ENCODE measurements at regions not wholly inside any gene's neighbourhood (a gene's known extent, or its start where the extent isn't known, plus 50 kb on each side); places are given as distances from the start of the nearest gene placed in this dataset.
"Not testable (repeated sequence)": the region's sequence is repeated elsewhere in the genome, so short reads cannot be mapped to it uniquely, and the experiment has no call there.

DNA sequence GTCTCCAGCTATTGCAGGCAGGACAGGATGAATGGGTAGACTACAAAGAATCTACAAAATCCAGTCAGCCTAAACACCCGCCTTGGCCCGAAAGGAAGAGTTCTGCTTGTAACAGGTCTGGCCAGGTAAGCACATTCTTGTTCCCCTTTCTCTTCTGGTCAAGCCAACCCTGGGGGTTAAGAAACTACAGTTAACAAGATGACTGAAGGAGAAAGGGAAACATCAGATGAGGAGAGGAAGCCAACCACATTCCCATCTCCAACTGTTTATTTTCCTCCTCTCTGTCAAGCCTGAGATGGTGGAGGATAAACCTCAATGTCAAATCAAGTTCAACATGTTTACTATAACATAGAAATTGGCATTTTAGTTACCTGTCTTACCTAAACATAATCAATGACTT is 198.9 kb downstream of the IPMK start:
- no peak for DNase-seq (ENCODE audit: low spot score)

GRCh38 chr10:58066979-58067378 is 200.7 kb downstream of the IPMK start:
- FAIRE-seq (no peak), DNase-seq (ENCODE audit: low spot score) (no peak)

More for the DNA sequence above, 198.9 kb downstream of the IPMK start:
- FAIRE-seq = no peak

GRCh38 chr10:58066126-58066525 is 201.6 kb downstream of the IPMK start:
- FAIRE-seq (no peak), DNase-seq (ENCODE audit: low spot score) (no peak)

- FAIRE-seq (no peak), DNase-seq (ENCODE audit: low spot score) (no peak)
Measured at GRCh38 chr10:58065529-58065815, 202.2 kb downstream of the IPMK start.

GRCh38 chr10:58064714-58065528 is 202.8 kb downstream of the IPMK start:
- peak; percentile 75 for FAIRE-seq
- DNase-seq (ENCODE audit: low spot score) = peak; percentile 40

DNA sequence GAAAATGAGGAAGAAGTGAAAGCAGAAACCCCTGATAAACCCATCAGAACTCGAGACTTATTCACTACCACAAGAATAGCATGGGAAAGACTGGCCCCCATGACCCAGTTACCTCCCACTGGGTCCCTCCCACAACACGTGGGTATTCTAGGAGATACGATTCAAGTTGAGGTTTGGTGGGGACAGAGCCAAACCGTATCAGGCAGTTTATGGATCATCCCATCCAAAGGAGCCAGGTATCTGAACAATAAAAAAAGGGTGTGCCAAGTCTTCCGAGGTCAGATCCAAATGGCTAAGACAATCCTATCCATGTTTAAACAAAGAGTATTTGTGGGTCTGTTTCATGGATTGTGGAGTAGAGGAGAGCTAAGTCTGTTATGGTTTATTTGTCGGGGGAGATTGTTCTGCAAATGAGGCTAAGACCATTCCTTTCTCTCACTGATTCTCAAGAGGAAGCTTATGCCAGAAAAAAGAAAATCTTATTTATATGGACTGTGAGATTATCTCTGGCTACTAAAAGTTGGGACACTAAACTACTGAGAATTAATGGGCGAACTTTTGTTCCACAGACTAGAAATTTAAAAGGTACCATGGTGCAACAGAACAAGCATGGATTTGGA is 203.7 kb downstream of the IPMK start:
- no peak for FAIRE-seq
- DNase-seq (ENCODE audit: low spot score) = no peak

DNA sequence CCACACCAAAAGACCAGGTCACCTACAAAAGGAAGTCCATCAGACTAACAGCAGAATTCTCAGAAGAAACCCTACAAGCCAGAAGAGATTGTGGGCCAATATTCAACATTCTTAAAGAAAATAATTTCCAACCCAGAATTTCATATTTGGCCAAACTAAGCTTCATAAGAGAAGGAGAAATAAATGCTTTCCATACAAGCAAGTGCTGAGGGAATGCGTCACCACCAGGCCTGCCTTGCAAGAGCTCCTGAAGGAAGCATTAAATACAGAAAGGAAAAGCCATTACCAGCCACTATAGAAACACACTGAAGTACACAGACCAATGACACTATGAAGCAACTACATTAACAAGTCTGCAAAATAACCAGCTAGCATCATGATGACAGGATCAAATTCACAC is 209.0 kb downstream of the IPMK start:
- not testable (repeated sequence) for DNase-seq (ENCODE audit: low spot score); FAIRE-seq

DNA sequence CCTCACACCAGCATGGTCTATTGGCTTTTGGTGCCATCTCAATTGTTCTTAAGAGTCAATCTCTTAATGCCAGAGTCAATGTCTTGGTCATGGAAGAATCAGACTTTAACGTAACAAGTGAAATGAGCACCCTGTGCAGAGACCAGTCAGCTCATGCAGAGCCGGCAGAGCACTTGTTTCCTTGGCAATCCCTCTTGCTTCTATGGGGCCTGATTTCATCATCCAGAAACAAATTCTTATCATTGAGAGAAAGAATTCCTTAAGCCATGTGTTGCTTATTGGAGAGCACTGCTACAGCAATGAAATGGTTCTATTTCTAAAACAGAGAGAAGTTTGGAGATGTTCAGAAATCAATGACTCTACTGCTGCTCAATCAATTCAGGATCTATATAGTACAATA is 212.8 kb downstream of the IPMK start:
- FAIRE-seq (no peak), DNase-seq (ENCODE audit: low spot score) (no peak)

GRCh38 chr10:58052772-58053171 is 214.9 kb downstream of the IPMK start:
- DNase-seq (ENCODE audit: low spot score) (no peak), FAIRE-seq (no peak)

DNA sequence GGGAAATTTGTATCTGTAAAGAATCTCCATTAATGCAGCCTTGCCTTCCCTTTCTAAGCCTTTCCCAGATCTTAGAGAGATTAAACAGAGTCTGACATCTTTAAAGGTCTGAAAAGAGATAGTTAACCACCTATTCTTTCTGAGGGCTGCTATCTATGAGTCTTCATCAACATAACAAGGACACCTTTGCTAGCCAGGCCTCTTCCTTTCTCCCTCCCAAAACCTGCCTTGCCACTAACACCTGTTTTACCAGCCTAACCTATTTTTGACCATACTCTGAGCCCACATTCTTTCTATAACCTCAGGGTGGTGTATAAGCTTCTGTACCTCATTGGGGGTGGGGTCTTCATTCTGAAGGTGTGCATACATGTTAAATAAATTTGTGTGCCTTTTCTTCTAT is 217.1 kb downstream of the IPMK start:
- FAIRE-seq (no peak), DNase-seq (ENCODE audit: low spot score) (no peak)

DNA sequence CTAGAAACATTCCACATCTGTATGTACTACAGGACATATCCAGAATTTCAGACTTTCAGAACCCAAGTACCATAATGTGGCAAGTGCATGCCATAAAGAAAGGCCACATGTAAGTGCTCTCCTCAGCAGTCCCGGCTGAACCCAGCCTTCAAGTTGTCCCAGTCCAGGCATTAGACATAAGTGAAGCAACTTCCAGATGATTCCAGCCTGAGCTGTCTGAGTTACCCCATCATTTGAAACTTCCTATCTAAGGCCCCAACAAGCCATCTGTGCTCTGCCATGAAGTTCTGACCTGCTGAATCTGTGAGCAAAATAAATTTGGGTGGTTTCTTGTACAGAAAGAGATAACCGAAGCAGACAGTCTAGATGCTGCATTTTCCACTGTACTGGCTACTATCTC is 218.8 kb downstream of the IPMK start:
- no peak for DNase-seq (ENCODE audit: low spot score)
- no peak for FAIRE-seq

- DNase-seq (ENCODE audit: low spot score) (peak; percentile 79), FAIRE-seq (peak; percentile 80)
Measured at GRCh38 chr10:58044072-58044471, 223.6 kb downstream of the IPMK start.

GRCh38 chr10:58041901-58042300 is 225.8 kb downstream of the IPMK start:
- DNase-seq (ENCODE audit: low spot score) (no peak), FAIRE-seq (no peak)

DNA sequence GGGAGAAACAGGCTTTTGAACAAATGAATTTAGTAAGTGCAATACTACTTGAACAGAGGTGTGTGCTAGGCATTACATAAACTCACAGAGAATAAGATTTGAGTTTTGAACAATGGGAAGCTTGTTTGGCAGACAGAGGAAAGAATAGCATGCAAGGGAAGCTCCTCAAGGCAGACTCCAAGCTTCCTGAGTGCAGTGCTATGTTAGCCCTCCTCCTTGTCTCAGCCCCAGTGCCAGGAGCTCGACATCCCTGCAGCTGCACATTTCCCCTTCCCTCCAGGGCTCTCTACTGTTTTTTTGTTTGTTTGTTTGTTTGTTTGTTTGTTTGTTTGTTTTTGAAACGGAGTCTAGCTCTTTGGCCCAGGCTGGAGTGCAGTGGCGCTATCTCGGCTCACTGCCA is 237.5 kb downstream of the IPMK start:
- DNase-seq (ENCODE audit: low spot score) = no peak
- FAIRE-seq = no peak

- FAIRE-seq (peak; percentile 79), DNase-seq (ENCODE audit: low spot score) (peak; percentile 38)
Measured at GRCh38 chr10:58028597-58029366, 238.9 kb downstream of the IPMK start.

GRCh38 chr10:58027426-58027825 is 240.3 kb downstream of the IPMK start:
- DNase-seq (ENCODE audit: low spot score) (no peak), FAIRE-seq (no peak)

DNA sequence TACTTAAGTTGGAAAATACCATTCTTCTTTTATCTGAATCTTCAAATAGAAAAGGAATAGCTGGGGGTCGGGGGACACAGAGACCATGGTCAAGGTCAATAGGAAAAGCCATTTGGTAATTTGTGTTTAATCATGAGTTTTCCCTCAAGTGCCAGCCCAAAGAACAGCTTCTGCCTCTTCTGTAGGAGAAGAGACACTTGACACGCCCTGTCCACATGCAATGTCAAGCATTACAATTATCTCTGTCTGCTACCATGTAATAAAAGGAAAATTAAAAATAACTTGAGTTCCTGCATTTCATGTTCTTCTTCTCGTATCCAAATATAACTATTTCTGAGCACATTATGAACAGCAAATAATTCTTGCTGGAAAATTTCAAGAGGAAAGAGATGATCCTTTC is 241.7 kb downstream of the IPMK start:
- DNase-seq (ENCODE audit: low spot score) (no peak), FAIRE-seq (no peak)

- peak; percentile 93 for DNase-seq (ENCODE audit: low spot score)
- FAIRE-seq = peak; percentile 99
Measured at GRCh38 chr10:58023341-58024073, 244.2 kb downstream of the IPMK start.

DNA sequence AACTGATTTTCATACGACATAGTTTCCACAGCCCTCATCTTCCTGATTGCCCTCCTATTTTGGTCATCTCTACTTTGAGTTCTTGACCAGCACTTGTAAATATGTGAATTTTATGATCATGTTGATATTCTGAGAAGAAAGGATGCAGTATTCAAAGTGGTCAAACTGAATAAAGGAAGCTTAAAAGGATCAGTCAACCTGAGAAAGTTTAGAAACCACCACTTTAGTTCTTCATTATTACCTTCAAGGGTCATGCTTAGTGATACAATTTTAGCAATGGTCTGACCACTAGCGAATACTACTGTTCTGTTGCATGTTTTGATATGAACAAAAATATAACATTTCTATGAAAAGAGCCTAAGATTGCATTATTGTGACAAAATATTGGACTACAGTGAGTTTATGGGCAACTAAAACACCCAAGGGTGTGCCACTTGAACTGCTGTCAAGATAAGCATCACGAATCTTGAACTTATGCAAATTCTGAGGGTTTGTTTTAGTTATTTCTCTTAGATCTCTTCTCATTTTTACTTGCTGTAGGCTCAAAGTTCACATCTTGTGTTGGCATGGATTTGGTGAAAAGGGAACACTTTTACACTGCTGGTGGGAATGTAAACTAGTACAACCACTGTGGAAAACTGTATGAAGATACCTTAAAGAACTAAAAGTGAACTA is 247.7 kb downstream of the IPMK start:
- DNase-seq (ENCODE audit: low spot score) (no peak), FAIRE-seq (no peak)

- FAIRE-seq = peak; percentile 49
- DNase-seq (ENCODE audit: low spot score) = peak; percentile 69
Measured at GRCh38 chr10:58017719-58018367, 249.9 kb downstream of the IPMK start.

GRCh38 chr10:58016614-58017013 is 251.1 kb downstream of the IPMK start:
- FAIRE-seq (no peak), DNase-seq (ENCODE audit: low spot score) (no peak)
